HepG2 (cell line): ENCODE measurements at regions not wholly inside any gene's neighbourhood (a gene's known extent, or its start where the extent isn't known, plus 50 kb on each side); places are given as distances from the start of the nearest gene placed in this dataset.

Experiments used
- ATAC-seq: fragments of 200-7000 bp; cut with Tn5 transposase; 3 replicates; pipeline ENCODE4 v1.9.1; 2020; ENCODE audit warnings: mild to moderate bottlenecking, moderate library complexity
- BruUV-seq: library from RNA; stranded (reverse); fragments of 400-500 nt; replicated peaks from 2 replicates; lab custom pipeline; 2021; lab: Mats Ljungman, UMichigan
- CTCF ChIA-PET: fragments of 300-600 bp; formaldehyde crosslinking; extraction: SDS; loops from one replicate; lab custom pipeline; 2021; ENCODE audit warnings: low total read pairs, inconsistent platforms, low intra/inter-chr PET ratio; lab: Yijun Ruan, JAX
- POLR2A ChIA-PET: fragments of 350-600 bp; sonication (Branson Sonifier 250); formaldehyde crosslinking; loops from one replicate; lab custom pipeline; 2020; ENCODE audit warnings: antibody characterized with exemption, inconsistent platforms; lab: Yijun Ruan, JAX
- DNase-seq: peaks from one replicate; pipeline ENCODE4 v3.0.0-alpha.2; 2015; ENCODE audit warnings: low spot score
- FAIRE-seq: peaks from 3 replicates; lab custom pipeline; 2011; peaks lifted over from hg19 to GRCh38; lab: Jason Lieb, UNC
- H2AFZ ChIP-seq: one replicate; pipeline ENCODE4 v1.6.1; 2011; ENCODE audit warnings: low read length, inconsistent platforms
- H3K27ac ChIP-seq: fragments of 300-600 bp; 3 replicates; pipeline ENCODE4 v1.8.0; 2011; ENCODE audit warnings: mixed run types, mild to moderate bottlenecking, mixed read lengths, low read length, inconsistent platforms; ENCODE audit not compliant: insufficient read depth; ENCODE audit errors: extremely low read length
- H3K27me3 ChIP-seq, 2 experiments: fragments of 200-600 bp in 1 of 2; 2 replicates in 1 of 2; 3 replicates in 1 of 2; pipeline versions ENCODE4 v1.6.0 to v1.8.0; 2011; ENCODE audit warnings: low read length in 2 of 2, mild to moderate bottlenecking in 2 of 2, moderate library complexity in 2 of 2, inconsistent platforms in 1 of 2; ENCODE audit not compliant: insufficient read depth in 2 of 2, control insufficient read depth in 1 of 2
- H3K36me3 ChIP-seq, 2 experiments: fragments of 200-600 bp in 1 of 2; replicated peaks in 1 of 2; 2 replicates in 1 of 2; 3 replicates in 1 of 2; pipeline versions ENCODE4 v1.5.1 to v1.8.0; 2011; ENCODE audit warnings: low read length in 2 of 2, inconsistent platforms in 1 of 2; ENCODE audit not compliant: insufficient read depth in 2 of 2, control insufficient read depth in 1 of 2
- H3K4me1 ChIP-seq: 2 replicates; pipeline ENCODE4 v1.5.1; 2012; ENCODE audit warnings: low read length, inconsistent platforms; ENCODE audit not compliant: insufficient read depth
- H3K4me2 ChIP-seq: 2 replicates; pipeline ENCODE4 v1.6.0; 2011; ENCODE audit warnings: low read depth, low read length, inconsistent platforms
- H3K4me3 ChIP-seq, 3 experiments: fragments of 200-600 bp in 1 of 3; sonication (generic), shearing (Covaris generic) in 1 of 3; replicated peaks in 1 of 3; 2 replicates each; pipeline ENCODE4 v1.5.1; 2011 to 2016; ENCODE audit warnings: low read length in 3 of 3, inconsistent platforms in 2 of 3, low read depth in 2 of 3, mild to moderate bottlenecking in 2 of 3, control low read depth in 1 of 3, mixed read lengths in 1 of 3; ENCODE audit not compliant: insufficient read depth in 1 of 3
- H3K79me2 ChIP-seq: one replicate; pipeline ENCODE4 v1.6.1; 2011; ENCODE audit warnings: low read length, inconsistent platforms; ENCODE audit not compliant: insufficient read depth
- H3K9ac ChIP-seq: 2 replicates; pipeline ENCODE4 v1.6.0; 2011; ENCODE audit warnings: mild to moderate bottlenecking, low read depth, low read length, inconsistent platforms; ENCODE audit not compliant: insufficient read depth
- H3K9me3 ChIP-seq: 2 replicates; pipeline ENCODE4 v1.5.1; 2012; ENCODE audit warnings: mild to moderate bottlenecking, low read length
- H4K20me1 ChIP-seq: 2 replicates; pipeline ENCODE4 v1.6.0; 2011; ENCODE audit warnings: inconsistent platforms, mild to moderate bottlenecking, low read length, moderate library complexity; ENCODE audit not compliant: insufficient read depth
- ATM ChIP-seq: fragments of 450-650 bp; IDR thresholded peaks from 2 replicates; pipeline ENCODE4 v1.7.1; 2017; ENCODE audit warnings: mild to moderate bottlenecking, borderline replicate concordance
- CBFB ChIP-seq: sonication (generic); formaldehyde crosslinking; IDR thresholded peaks from 2 replicates; pipeline ENCODE4 v1.4.0; 2020; ENCODE audit warnings: missing genetic modification reagents
- MEIS2 ChIP-seq: sonication (generic); formaldehyde crosslinking; IDR thresholded peaks from 2 replicates; pipeline ENCODE4 v1.9.0; 2021; ENCODE audit warnings: mild to moderate bottlenecking, missing genetic modification reagents
- MLLT10 ChIP-seq: sonication (generic); formaldehyde crosslinking; IDR thresholded peaks from 2 replicates; pipeline ENCODE4 v1.4.0; 2020; ENCODE audit warnings: missing genetic modification reagents
- POLR2AphosphoS2 ChIP-seq: IDR thresholded peaks from 2 replicates; pipeline ENCODE4 v1.6.1; 2011; ENCODE audit warnings: low read depth, low read length, improper control_type of control experiment
- POLR2AphosphoS5 ChIP-seq: IDR thresholded peaks from 2 replicates; pipeline ENCODE4 v1.6.1; 2012; ENCODE audit warnings: low read depth, low read length
- SMYD3 ChIP-seq: sonication (generic); formaldehyde crosslinking; IDR thresholded peaks from 2 replicates; pipeline ENCODE4 v1.8.1; 2023; ENCODE audit warnings: mild to moderate bottlenecking, missing genetic modification reagents
- ZMYM2 ChIP-seq: sonication (generic); formaldehyde crosslinking; IDR thresholded peaks from 2 replicates; pipeline ENCODE4 v1.8.0; 2022; ENCODE audit warnings: mild to moderate bottlenecking, missing genetic modification reagents
- ZNF225 ChIP-seq: sonication (generic); formaldehyde crosslinking; IDR thresholded peaks from 2 replicates; pipeline ENCODE4 v1.4.0; 2020; ENCODE audit warnings: mild to moderate bottlenecking, missing genetic modification reagents
- ZNF446 ChIP-seq: sonication (generic); formaldehyde crosslinking; IDR thresholded peaks from 2 replicates; pipeline ENCODE4 v1.5.0; 2020; ENCODE audit warnings: mild to moderate bottlenecking, missing genetic modification reagents
- ZNF550 ChIP-seq: sonication (generic); formaldehyde crosslinking; IDR thresholded peaks from 2 replicates; pipeline ENCODE4 v1.4.0; 2020; ENCODE audit warnings: mild to moderate bottlenecking, missing genetic modification reagents, borderline replicate concordance
- ZNF709 ChIP-seq: sonication (generic); formaldehyde crosslinking; IDR thresholded peaks from 2 replicates; pipeline ENCODE4 v1.5.0; 2020; ENCODE audit warnings: mild to moderate bottlenecking, missing genetic modification reagents
- ZNF777 ChIP-seq: sonication (generic); formaldehyde crosslinking; IDR thresholded peaks from 2 replicates; pipeline ENCODE4 v1.4.0; 2020; ENCODE audit warnings: missing genetic modification reagents
- ZNF780A ChIP-seq: sonication (generic); formaldehyde crosslinking; IDR thresholded peaks from 2 replicates; pipeline ENCODE4 v1.8.0; 2022; ENCODE audit warnings: mild to moderate bottlenecking, missing genetic modification reagents, moderate library complexity
- WGBS: methylation state at CpG from one replicate; pipeline ENCODE4 v1.1.6; 2017; ENCODE audit warnings: low lambda C conversion rate; 5-methylcytosine and 5-hydroxymethylcytosine counted together
- in situ Hi-C: cut with HindIII; loops from 2 replicates; pipeline ENCODE4 v1.10.0; 2017; ENCODE audit warnings: low pct_unique_long_range_greater_than_20kb; ENCODE audit not compliant: extremely low pct_ligation_motif_present
- intact Hi-C: fragments of 100-400 bp; cut with micrococcal nuclease; formaldehyde crosslinking; loops from one replicate; pipeline ENCODE4 v1.10.0; 2022; ENCODE audit not compliant: unreplicated experiment
- TF ChIP-seq, protein P1 (sequence below): sonication (generic); formaldehyde crosslinking; IDR thresholded peaks from 2 replicates; pipeline ENCODE4 v1.8.1; 2023; ENCODE audit warnings: mild to moderate bottlenecking, missing genetic modification reagents
- TF ChIP-seq, protein P2 (sequence below): sonication (generic); formaldehyde crosslinking; conservative IDR thresholded peaks from 2 replicates; pipeline ENCODE4 v1.4.0; 2020; ENCODE audit warnings: mild to moderate bottlenecking, missing genetic modification reagents, moderate library complexity

DNA sequence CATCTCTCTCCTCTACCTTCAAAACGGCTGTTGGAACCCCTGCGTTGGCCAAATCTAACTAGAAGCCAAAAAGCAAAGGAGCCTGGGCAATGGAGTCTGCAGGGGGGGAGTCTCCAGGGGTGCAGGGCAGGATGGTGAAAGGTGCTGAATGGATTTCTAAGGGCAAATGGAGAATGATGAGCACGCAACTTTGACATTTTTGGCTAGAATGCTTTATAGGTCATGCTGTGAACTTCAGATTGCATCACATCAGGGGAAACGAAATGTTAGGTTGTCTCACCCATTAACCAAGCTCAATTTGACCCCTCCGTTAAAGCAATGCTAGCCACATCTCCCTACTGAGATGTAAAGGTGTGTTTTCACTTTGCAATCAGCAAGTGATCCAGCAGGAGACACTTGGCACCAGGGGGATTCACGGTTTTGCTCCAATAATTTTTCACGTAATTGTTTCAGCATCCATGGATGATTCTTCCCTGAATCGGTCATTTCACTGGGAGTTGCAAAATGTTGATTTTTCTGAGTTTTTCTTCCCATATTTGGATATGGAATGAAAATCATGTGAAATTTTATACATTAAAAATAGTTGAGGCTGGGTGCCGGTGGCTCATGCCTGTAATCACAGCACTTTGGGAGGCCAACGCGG, 78.0 kb upstream of the MDM1 start:
- FAIRE-seq (no peak), ATAC-seq (no peak), DNase-seq (no peak)
- 45% methylated on average over 11 of the region's 11 CpGs for WGBS
- Histone ChIP-seq H2AFZ (no peak overlapping the region), H3K79me2 (no peaks in the 10 kb centered on the region), H3K9ac (no peak overlapping the region), H3K27ac (no peak overlapping the region), H3K4me2 (no peak overlapping the region), H3K9me3 (no peaks in the 10 kb centered on the region), H3K27me3 (no peaks in the 10 kb centered on the region), H4K20me1 (no peaks in the 10 kb centered on the region), H3K4me1 (no peaks in the 10 kb centered on the region), H3K36me3 (no peaks in the 10 kb centered on the region), H3K4me3 (no peak overlapping the region)
- ChIA-PET POLR2A (no interaction called here), CTCF (no interaction called here)
- intact Hi-C loops (no loop called here), in situ Hi-C loops (no loop called here)
- no TSS peak for BruUV-seq
- TF ChIP-seq ZNF777 (CRISPR knock-in tag): no peak
- no peak for TF ChIP-seq MEIS2
- TF ChIP-seq ZNF780A (CRISPR knock-in tag): no peak

DNA sequence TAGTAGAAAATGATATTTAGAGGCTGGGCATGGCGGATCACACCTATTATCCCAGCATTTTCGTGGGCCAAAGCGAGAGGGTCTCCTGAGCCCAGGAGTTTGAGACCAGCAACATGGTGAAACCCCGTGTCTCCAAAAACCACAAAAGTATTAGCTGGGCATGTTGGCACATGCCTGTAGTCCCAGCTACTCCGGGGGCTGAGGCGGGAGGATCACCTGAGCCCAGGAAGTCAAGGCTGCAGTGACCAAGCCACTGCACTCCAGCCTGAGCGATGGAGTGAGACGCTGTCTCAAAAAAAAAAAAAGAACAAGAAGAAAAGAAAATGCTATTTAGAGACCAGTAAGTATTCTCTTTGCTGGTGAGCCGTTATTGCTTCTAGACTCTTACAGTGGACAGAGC, 79.2 kb upstream of the MDM1 start:
- ATAC-seq: no peak
- Histone ChIP-seq H3K79me2 (no peaks in the 10 kb centered on the region), H4K20me1 (no peaks in the 10 kb centered on the region), H3K9ac (no peak overlapping the region), H3K4me3 (no peak overlapping the region), H2AFZ (no peak overlapping the region), H3K9me3 (no peaks in the 10 kb centered on the region), H3K27me3 (no peaks in the 10 kb centered on the region), H3K4me2 (no peak overlapping the region), H3K4me1 (no peaks in the 10 kb centered on the region), H3K27ac (no peak overlapping the region), H3K36me3 (no peaks in the 10 kb centered on the region)
- BruUV-seq: no TSS peak
- POLR2A ChIA-PET: no interaction called here
- intact Hi-C loops (no loop called here), in situ Hi-C loops (no loop called here)
- no peak for FAIRE-seq
- CTCF ChIA-PET: no interaction called here
- WGBS: 63% methylated on average over 9 of the region's 9 CpGs
- DNase-seq: no peak
- TF ChIP-seq ZMYM2 (CRISPR knock-in tag) (no peak), ZNF709 (CRISPR knock-in tag) (no peak), POLR2AphosphoS2 (no peak), ZNF550 (CRISPR knock-in tag) (no peak), CBFB (CRISPR knock-in tag) (no peak), SMYD3 (CRISPR knock-in tag) (no peak), ATM (no peak), MLLT10 (no peak), ZNF446 (CRISPR knock-in tag) (no peak), POLR2AphosphoS5 (no peak), ZNF225 (no peak)
- TF ChIP-seq, protein P1, sequence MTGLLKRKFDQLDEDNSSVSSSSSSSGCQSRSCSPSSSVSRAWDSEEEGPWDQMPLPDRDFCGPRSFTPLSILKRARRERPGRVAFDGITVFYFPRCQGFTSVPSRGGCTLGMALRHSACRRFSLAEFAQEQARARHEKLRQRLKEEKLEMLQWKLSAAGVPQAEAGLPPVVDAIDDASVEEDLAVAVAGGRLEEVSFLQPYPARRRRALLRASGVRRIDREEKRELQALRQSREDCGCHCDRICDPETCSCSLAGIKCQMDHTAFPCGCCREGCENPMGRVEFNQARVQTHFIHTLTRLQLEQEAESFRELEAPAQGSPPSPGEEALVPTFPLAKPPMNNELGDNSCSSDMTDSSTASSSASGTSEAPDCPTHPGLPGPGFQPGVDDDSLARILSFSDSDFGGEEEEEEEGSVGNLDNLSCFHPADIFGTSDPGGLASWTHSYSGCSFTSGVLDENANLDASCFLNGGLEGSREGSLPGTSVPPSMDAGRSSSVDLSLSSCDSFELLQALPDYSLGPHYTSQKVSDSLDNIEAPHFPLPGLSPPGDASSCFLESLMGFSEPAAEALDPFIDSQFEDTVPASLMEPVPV (CRISPR knock-in tag): no peak
- TF ChIP-seq, protein P2, sequence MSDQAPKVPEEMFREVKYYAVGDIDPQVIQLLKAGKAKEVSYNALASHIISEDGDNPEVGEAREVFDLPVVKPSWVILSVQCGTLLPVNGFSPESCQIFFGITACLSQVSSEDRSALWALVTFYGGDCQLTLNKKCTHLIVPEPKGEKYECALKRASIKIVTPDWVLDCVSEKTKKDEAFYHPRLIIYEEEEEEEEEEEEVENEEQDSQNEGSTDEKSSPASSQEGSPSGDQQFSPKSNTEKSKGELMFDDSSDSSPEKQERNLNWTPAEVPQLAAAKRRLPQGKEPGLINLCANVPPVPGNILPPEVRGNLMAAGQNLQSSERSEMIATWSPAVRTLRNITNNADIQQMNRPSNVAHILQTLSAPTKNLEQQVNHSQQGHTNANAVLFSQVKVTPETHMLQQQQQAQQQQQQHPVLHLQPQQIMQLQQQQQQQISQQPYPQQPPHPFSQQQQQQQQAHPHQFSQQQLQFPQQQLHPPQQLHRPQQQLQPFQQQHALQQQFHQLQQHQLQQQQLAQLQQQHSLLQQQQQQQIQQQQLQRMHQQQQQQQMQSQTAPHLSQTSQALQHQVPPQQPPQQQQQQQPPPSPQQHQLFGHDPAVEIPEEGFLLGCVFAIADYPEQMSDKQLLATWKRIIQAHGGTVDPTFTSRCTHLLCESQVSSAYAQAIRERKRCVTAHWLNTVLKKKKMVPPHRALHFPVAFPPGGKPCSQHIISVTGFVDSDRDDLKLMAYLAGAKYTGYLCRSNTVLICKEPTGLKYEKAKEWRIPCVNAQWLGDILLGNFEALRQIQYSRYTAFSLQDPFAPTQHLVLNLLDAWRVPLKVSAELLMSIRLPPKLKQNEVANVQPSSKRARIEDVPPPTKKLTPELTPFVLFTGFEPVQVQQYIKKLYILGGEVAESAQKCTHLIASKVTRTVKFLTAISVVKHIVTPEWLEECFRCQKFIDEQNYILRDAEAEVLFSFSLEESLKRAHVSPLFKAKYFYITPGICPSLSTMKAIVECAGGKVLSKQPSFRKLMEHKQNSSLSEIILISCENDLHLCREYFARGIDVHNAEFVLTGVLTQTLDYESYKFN (CRISPR knock-in tag): no peak
